ENCODE measurements at regions not wholly inside any gene's neighbourhood (a gene's known extent, or its start where the extent isn't known, plus 50 kb on each side); places are given as distances from the start of the nearest gene placed in this dataset.

DNA sequence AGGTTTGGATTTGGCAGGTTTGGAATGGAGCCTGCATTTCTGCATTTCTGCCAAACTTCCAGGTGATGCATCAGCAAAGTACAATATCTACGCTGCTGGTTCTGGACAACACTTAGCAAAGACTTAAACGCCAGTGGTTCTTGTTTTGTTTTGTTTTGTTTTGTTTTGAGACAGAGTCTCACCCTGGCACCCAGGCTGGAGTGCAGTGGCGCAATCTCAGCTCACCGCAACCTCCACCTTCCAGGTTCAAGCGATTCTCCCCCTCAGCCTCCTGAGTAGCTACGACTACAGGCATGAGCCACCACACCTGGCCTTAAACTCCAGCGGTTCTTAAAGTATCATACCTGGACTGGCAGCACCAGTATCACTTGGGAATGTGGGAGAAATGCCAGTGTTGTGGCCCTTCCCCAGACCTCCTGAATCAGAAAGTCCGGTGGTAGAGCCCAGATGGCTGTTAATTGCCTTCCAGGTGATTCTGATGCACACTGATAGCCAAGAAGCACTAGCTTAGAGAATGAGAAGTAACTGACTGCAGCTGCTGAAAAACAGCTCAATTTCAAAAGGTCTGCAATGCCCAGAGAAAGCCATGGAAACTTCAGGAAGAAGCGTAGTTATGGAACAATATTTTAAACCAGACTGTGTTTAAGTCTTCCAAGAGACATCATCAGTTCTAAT lies 114.8 kb upstream of the FOXN3 start:
- peaks cover 0 to 2% of the 10 kb centered on the region in 2 donors for H3K9me3 ChIP-seq
- H3K4me3 ChIP-seq = no peak overlapping the region
- H3K27me3 ChIP-seq = no peaks in the 10 kb centered on the region
- TF ChIP-seq, protein P1, sequence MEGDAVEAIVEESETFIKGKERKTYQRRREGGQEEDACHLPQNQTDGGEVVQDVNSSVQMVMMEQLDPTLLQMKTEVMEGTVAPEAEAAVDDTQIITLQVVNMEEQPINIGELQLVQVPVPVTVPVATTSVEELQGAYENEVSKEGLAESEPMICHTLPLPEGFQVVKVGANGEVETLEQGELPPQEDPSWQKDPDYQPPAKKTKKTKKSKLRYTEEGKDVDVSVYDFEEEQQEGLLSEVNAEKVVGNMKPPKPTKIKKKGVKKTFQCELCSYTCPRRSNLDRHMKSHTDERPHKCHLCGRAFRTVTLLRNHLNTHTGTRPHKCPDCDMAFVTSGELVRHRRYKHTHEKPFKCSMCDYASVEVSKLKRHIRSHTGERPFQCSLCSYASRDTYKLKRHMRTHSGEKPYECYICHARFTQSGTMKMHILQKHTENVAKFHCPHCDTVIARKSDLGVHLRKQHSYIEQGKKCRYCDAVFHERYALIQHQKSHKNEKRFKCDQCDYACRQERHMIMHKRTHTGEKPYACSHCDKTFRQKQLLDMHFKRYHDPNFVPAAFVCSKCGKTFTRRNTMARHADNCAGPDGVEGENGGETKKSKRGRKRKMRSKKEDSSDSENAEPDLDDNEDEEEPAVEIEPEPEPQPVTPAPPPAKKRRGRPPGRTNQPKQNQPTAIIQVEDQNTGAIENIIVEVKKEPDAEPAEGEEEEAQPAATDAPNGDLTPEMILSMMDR (IDR thresholded peaks at IDR 0.05) = no peak
- no peak overlapping the region for H3K27ac ChIP-seq
- DNase-seq (ENCODE audit: low spot score) = no peak
- H3K4me1 ChIP-seq = no peaks in the 10 kb centered on the region
- H3K36me3 ChIP-seq = no peaks in the 10 kb centered on the region

- no peak overlapping the region for H3K27ac ChIP-seq
- TF ChIP-seq, protein P1 (IDR thresholded peaks at IDR 0.05) = no peak
- H3K36me3 ChIP-seq = no peaks in the 10 kb centered on the region
Measured at GRCh38 chr14:89524990-89525667, 108.1 kb upstream of the FOXN3 start.

GRCh38 chr14:89524412-89524811 lies 107.4 kb upstream of the FOXN3 start:
- no peaks in the 10 kb centered on the region for H3K36me3 ChIP-seq
- TF ChIP-seq, protein P1 (IDR thresholded peaks at IDR 0.05) = no peak
- H3K4me3 ChIP-seq = no peak overlapping the region
- H3K27ac ChIP-seq = no peak overlapping the region
- no peaks in the 10 kb centered on the region for H3K4me1 ChIP-seq
- H3K27me3 ChIP-seq = no peaks in the 10 kb centered on the region
- no peak for DNase-seq (ENCODE audit: low spot score)
- peaks cover 0 to 26% of the 10 kb centered on the region in 2 donors for H3K9me3 ChIP-seq

More at GRCh38 chr14:89524990-89525667, 108.1 kb upstream of the FOXN3 start:
- no peaks in the 10 kb centered on the region for H3K27me3 ChIP-seq
- DNase-seq (ENCODE audit: low spot score) = no peak
- H3K9me3 ChIP-seq = peaks cover 0 to 26% of the 10 kb centered on the region in 2 donors
- no peaks in the 10 kb centered on the region for H3K4me1 ChIP-seq
- H3K4me3 ChIP-seq = no peak overlapping the region

DNA sequence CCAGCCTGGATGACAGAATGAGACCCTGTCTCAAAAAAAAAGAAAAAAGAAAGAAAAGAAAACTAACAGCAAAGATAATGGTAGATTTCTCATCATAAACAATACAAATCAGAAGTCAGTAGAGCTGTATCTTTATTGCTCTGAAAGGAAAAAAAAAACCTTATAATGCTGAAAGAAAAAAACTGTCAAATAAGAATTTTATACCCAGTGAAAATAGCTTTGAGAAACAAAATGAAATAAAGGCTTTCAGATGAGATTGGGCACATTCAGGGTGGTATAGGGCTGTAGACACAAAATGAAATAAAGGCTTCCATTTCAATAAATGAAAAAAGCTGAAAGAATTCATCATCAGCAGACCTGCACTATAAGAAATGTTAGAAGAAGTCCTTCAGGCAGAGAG lies 105.0 kb upstream of the FOXN3 start:
- DNase-seq (ENCODE audit: low spot score) = no peak
- H3K4me3 ChIP-seq = no peak overlapping the region
- TF ChIP-seq, protein P1 (IDR thresholded peaks at IDR 0.05) = no peak
- H3K27me3 ChIP-seq = no peaks in the 10 kb centered on the region
- H3K9me3 ChIP-seq = peaks cover 0 to 26% of the 10 kb centered on the region in 2 donors
- no peak overlapping the region for H3K27ac ChIP-seq
- no peaks in the 10 kb centered on the region for H3K36me3 ChIP-seq
- no peaks in the 10 kb centered on the region for H3K4me1 ChIP-seq

DNA sequence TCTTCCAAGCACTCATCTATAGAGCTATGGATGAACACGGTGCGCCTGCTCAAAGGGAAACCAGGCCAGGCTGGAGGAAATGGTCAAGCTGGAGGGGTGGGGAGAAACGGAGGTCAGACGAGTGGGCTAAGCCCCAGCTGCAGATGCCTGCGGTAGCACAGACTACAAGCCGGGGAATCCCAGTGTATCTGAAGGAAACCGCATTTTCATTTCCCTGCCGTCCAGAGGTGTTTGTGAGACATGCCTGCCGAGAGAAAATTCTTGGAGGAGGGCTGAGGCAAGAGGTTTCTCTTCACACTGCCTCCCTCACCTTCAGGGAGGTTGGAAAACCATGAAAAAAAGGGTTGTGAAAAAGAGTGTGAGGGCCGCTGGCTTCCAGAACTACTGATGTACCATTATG lies 102.0 kb upstream of the FOXN3 start:
- no peaks in the 10 kb centered on the region for H3K27me3 ChIP-seq
- TF ChIP-seq, protein P1 (IDR thresholded peaks at IDR 0.05) = no peak
- no peak overlapping the region for H3K27ac ChIP-seq
- no peak for DNase-seq (ENCODE audit: low spot score)
- H3K36me3 ChIP-seq = no peaks in the 10 kb centered on the region
- no peaks in the 10 kb centered on the region for H3K4me1 ChIP-seq
- peaks cover 0 to 14% of the 10 kb centered on the region in 2 donors for H3K9me3 ChIP-seq
- H3K4me3 ChIP-seq = no peak overlapping the region
